CD14-positive monocyte (primary cell): ENCODE measurements at regions not wholly inside any gene's neighbourhood (a gene's known extent, or its start where the extent isn't known, plus 50 kb on each side); places are given as distances from the start of the nearest gene placed in this dataset.

Experiments
- DNase-seq, 3 donors: peaks; one replicate each; pipeline ENCODE4 v3.0.0-alpha.2; 2011 to 2022
- H2AFZ ChIP-seq: 2 replicates; pipeline ENCODE4 v1.6.0; 2012; ENCODE audit warnings: mild to moderate bottlenecking, low read depth, low read length, inconsistent platforms; ENCODE audit not compliant: insufficient read depth, poor library complexity, severe bottlenecking
- H3K27ac ChIP-seq, 2 donors: 1 replicate in 1 of 2; 2 replicates in 1 of 2; pipeline ENCODE4 v1.5.1; 2012 to 2013; ENCODE audit warnings: low read length in 2 of 2, control low read depth in 1 of 2, inconsistent platforms in 1 of 2, low read depth in 1 of 2, mild to moderate bottlenecking in 1 of 2
- H3K27me3 ChIP-seq, 2 donors: one replicate each; pipeline versions ENCODE4 v1.6.0 to v1.6.1; 2011 to 2013; ENCODE audit warnings: low read length in 2 of 2; ENCODE audit not compliant: control insufficient read depth in 2 of 2, insufficient read depth in 2 of 2
- H3K36me3 ChIP-seq, 2 donors: replicated peaks in 1 of 2; 1 replicate in 1 of 2; 2 replicates in 1 of 2; pipeline versions ENCODE4 v1.5.1 to v1.6.1; 2012 to 2013; ENCODE audit warnings: low read length in 2 of 2, control low read depth in 1 of 2, inconsistent platforms in 1 of 2, mild to moderate bottlenecking in 1 of 2; ENCODE audit not compliant: insufficient read depth in 2 of 2, control insufficient read depth in 1 of 2
- H3K4me1 ChIP-seq, 2 donors: 1 replicate in 1 of 2; 2 replicates in 1 of 2; pipeline versions ENCODE4 v1.5.1 to v1.6.1; 2012 to 2013; ENCODE audit warnings: low read length in 2 of 2, control low read depth in 1 of 2, inconsistent platforms in 1 of 2, mild to moderate bottlenecking in 1 of 2, moderate library complexity in 1 of 2; ENCODE audit not compliant: insufficient read depth in 2 of 2, control insufficient read depth in 1 of 2
- H3K4me2 ChIP-seq: replicated peaks from 2 replicates; pipeline ENCODE3; 2012; ENCODE audit warnings: low read length, moderate library complexity, mild to moderate bottlenecking; ENCODE audit not compliant: poor library complexity, severe bottlenecking; ENCODE audit errors: extremely low read depth
- H3K4me3 ChIP-seq, 3 experiments: fragments of 200-600 bp in 1 of 3; sonication (generic) in 1 of 3; replicated peaks in 1 of 3; 1 replicate in 2 of 3; 2 replicates in 1 of 3; pipeline ENCODE4 v1.5.1; 2011 to 2013; ENCODE audit warnings: low read length in 3 of 3, mild to moderate bottlenecking in 3 of 3, control low read depth in 2 of 3, low read depth in 2 of 3, inconsistent platforms in 1 of 3, moderate library complexity in 1 of 3
- H3K79me2 ChIP-seq: 2 replicates; pipeline ENCODE4 v1.6.0; 2012; ENCODE audit warnings: mild to moderate bottlenecking, control low read depth, inconsistent platforms, low read length, moderate library complexity; ENCODE audit not compliant: insufficient read depth
- H3K9ac ChIP-seq: 2 replicates; pipeline ENCODE4 v1.6.0; 2017; ENCODE audit warnings: low read length, mild to moderate bottlenecking; ENCODE audit not compliant: insufficient read depth, poor library complexity, severe bottlenecking
- H3K9me3 ChIP-seq, 2 donors: replicated peaks in 1 of 2; 1 replicate in 1 of 2; 2 replicates in 1 of 2; pipeline versions ENCODE4 v1.5.1 to v1.6.1; 2012 to 2013; ENCODE audit warnings: low read length in 2 of 2, control low read depth in 1 of 2; ENCODE audit not compliant: control insufficient read depth in 1 of 2, insufficient read depth in 1 of 2
- H4K20me1 ChIP-seq: 2 replicates; pipeline ENCODE4 v1.6.0; 2012; ENCODE audit warnings: mild to moderate bottlenecking, low read length, control low read depth, moderate library complexity; ENCODE audit not compliant: insufficient read depth
- H3K27ac Mint-ChIP-seq, 7 donors: one replicate each; pipeline ENCODE4 v1.8.0; 2020; ENCODE audit warnings: mild to moderate bottlenecking in 7 of 7, mixed read lengths in 7 of 7, moderate library complexity in 6 of 7, inconsistent platforms in 2 of 7
- H3K27me3 Mint-ChIP-seq, 3 donors: one replicate each; pipeline ENCODE4 v1.8.0; 2021 to 2022; ENCODE audit warnings: low read depth in 3 of 3, mild to moderate bottlenecking in 3 of 3, mixed read lengths in 3 of 3, moderate library complexity in 3 of 3, inconsistent platforms in 1 of 3
- H3K36me3 Mint-ChIP-seq, 2 donors: one replicate each; pipeline ENCODE4 v1.8.0; 2020; ENCODE audit warnings: mixed read lengths in 2 of 2, inconsistent platforms in 1 of 2, mild to moderate bottlenecking in 1 of 2
- H3K4me1 Mint-ChIP-seq: one replicate; pipeline ENCODE4 v1.8.0; 2020; ENCODE audit warnings: mild to moderate bottlenecking, mixed read lengths
- H3K4me3 Mint-ChIP-seq, 2 donors: one replicate each; pipeline ENCODE4 v1.8.0; 2020; ENCODE audit warnings: mild to moderate bottlenecking in 2 of 2, mixed read lengths in 2 of 2, moderate library complexity in 1 of 2
- H3K9me3 Mint-ChIP-seq, 7 donors: one replicate each; pipeline ENCODE4 v1.8.0; 2020 to 2022; ENCODE audit warnings: mixed read lengths in 7 of 7, mild to moderate bottlenecking in 6 of 7, moderate library complexity in 6 of 7, inconsistent platforms in 2 of 7
- WGBS: methylation state at CpG from one replicate; pipeline ENCODE4 v1.1.5; 2013; ENCODE audit warnings: missing lambda C conversion rate; ENCODE audit not compliant: insufficient coverage; 5-methylcytosine and 5-hydroxymethylcytosine counted together
- intact Hi-C, 2 donors: fragments of 100-400 bp; cut with micrococcal nuclease; formaldehyde crosslinking; loops; one replicate each; pipeline versions ENCODE4 v1.15.0 to v1.15.1; 2023
- TF ChIP-seq, protein P1 (sequence below): fragments of 200-600 bp; IDR thresholded peaks from one replicate; pipeline ENCODE4 v1.8.0; 2022; ENCODE audit warnings: antibody characterized with exemption, mild to moderate bottlenecking

DNA sequence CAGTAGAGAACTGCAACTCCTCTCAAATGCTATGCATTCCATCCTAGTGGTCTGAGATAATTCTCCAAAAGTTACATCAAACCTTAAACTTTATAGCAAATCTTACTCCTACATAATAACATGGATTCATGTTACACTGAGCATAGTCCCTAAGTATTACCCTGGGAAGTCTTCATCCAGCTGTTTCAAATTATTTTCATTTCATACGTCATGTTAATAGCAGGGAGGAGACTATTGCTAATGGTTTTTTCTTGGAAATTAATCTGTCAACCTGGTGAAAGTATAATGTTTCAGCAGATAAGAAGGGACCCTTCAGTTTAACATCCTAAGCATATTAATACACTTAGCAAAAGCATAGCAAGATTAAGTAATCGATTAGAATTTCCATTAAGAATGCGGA is 318.1 kb downstream of the USP25 start:
- 100% methylated on average over 1 of the region's 3 CpGs for WGBS
- H3K4me1 ChIP-seq: no peaks in the 10 kb centered on the region
- no peak overlapping the region for H2AFZ ChIP-seq
- H3K9me3 ChIP-seq: no peaks in the 10 kb centered on the region
- no peaks in the 10 kb centered on the region for H4K20me1 ChIP-seq
- H3K27ac ChIP-seq: no peak overlapping the region
- no peak overlapping the region for H3K4me3 ChIP-seq
- no peaks in the 10 kb centered on the region for H3K79me2 ChIP-seq
- Mint-ChIP-seq H3K36me3 (no peaks in the 10 kb centered on the region), H3K4me3 (no peak overlapping the region), H3K9me3 (peaks cover 0 to 8% (median 0%) of the 10 kb centered on the region in 7 donors), H3K27ac (no peak overlapping the region), H3K27me3 (peaks cover 0 to 2% (median 0%) of the 10 kb centered on the region in 3 donors), H3K4me1 (no peaks in the 10 kb centered on the region)
- H3K9ac ChIP-seq: no peak overlapping the region
- no peaks in the 10 kb centered on the region for H3K36me3 ChIP-seq
- no peak overlapping the region for H3K4me2 ChIP-seq
- no peaks in the 10 kb centered on the region for H3K27me3 ChIP-seq
- no peak for DNase-seq
- TF ChIP-seq, protein P1, sequence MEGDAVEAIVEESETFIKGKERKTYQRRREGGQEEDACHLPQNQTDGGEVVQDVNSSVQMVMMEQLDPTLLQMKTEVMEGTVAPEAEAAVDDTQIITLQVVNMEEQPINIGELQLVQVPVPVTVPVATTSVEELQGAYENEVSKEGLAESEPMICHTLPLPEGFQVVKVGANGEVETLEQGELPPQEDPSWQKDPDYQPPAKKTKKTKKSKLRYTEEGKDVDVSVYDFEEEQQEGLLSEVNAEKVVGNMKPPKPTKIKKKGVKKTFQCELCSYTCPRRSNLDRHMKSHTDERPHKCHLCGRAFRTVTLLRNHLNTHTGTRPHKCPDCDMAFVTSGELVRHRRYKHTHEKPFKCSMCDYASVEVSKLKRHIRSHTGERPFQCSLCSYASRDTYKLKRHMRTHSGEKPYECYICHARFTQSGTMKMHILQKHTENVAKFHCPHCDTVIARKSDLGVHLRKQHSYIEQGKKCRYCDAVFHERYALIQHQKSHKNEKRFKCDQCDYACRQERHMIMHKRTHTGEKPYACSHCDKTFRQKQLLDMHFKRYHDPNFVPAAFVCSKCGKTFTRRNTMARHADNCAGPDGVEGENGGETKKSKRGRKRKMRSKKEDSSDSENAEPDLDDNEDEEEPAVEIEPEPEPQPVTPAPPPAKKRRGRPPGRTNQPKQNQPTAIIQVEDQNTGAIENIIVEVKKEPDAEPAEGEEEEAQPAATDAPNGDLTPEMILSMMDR: no peak
- intact Hi-C loops: no loop called here

DNA sequence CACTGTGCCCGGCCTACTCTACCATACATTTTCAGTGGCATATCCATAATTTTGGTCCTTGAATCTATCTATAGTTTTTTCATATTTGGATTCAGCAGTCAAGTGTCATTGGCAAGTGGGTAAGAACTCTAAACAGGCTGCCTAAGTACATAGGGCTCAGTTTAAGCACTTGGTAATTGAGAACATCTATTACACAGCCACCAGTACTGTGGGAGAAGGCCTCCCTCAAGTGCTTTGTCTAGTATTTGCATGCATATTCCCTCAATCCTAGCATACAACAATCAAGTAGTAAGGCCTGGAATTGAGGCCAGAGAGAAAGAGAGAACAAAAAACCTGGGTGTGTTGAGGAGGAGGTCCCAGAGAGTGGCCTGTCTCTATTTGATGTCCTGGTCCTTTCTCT is 325.2 kb downstream of the USP25 start:
- no peak overlapping the region for H2AFZ ChIP-seq
- no CpG with 5 or more reads among the region's 1 CpG for WGBS
- H3K36me3 Mint-ChIP-seq: no peaks in the 10 kb centered on the region

More for the DNA sequence above, 325.2 kb downstream of the USP25 start:
- TF ChIP-seq, protein P1: no peak
- Histone ChIP-seq H3K4me2 (no peak overlapping the region), H4K20me1 (no peaks in the 10 kb centered on the region), H3K9me3 (peaks cover 3 to 5% of the 10 kb centered on the region in 2 donors), H3K36me3 (no peaks in the 10 kb centered on the region), H3K79me2 (no peaks in the 10 kb centered on the region), H3K27ac (no peak overlapping the region), H3K4me3 (no peak overlapping the region), H3K9ac (no peak overlapping the region), H3K27me3 (no peaks in the 10 kb centered on the region), H3K4me1 (no peaks in the 10 kb centered on the region)
- DNase-seq: no peak
- H3K4me3 Mint-ChIP-seq: no peak overlapping the region
- peaks cover 0 to under 1% (median 0%) of the 10 kb centered on the region in 3 donors for H3K27me3 Mint-ChIP-seq
- intact Hi-C loops: no loop called here
- H3K4me1 Mint-ChIP-seq: no peaks in the 10 kb centered on the region
- peaks cover 0 to 5% (median 4%) of the 10 kb centered on the region in 7 donors for H3K9me3 Mint-ChIP-seq
- no peak overlapping the region for H3K27ac Mint-ChIP-seq
